Endothelial cell of umbilical vein (primary cell): ENCODE measurements at regions not wholly inside any gene's neighbourhood (a gene's known extent, or its start where the extent isn't known, plus 50 kb on each side); places are given as distances from the start of the nearest gene placed in this dataset.

Experiments used
- MYC ChIP-seq: IDR thresholded peaks from one replicate; pipeline ENCODE4 v1.6.1; 2011; ENCODE audit warnings: mild to moderate bottlenecking, low read depth, low read length
- POLR2A ChIP-seq: IDR thresholded peaks from 2 replicates; pipeline ENCODE4 v1.6.1; 2012; ENCODE audit warnings: low read depth, mild to moderate bottlenecking, control low read depth, low read length
- POLR2AphosphoS5 ChIP-seq: IDR thresholded peaks from 2 replicates; pipeline ENCODE4 v1.6.1; 2012; ENCODE audit warnings: low read depth, mild to moderate bottlenecking, control low read depth, low read length, moderate library complexity; ENCODE audit not compliant: insufficient read depth
- TF ChIP-seq, protein P1 (sequence below), 2 donors: IDR thresholded peaks; 1 replicate in 1 of 2; 2 replicates in 1 of 2; pipeline ENCODE4 v1.5.1; 2011; ENCODE audit warnings: low read length in 2 of 2, mild to moderate bottlenecking in 2 of 2, moderate library complexity in 2 of 2, control low read depth in 1 of 2, inconsistent platforms in 1 of 2, low read depth in 1 of 2; ENCODE audit not compliant: insufficient read depth in 1 of 2; ENCODE audit errors: extremely low read depth in 1 of 2

GRCh38 chr1:5364591-5364990, 627.6 kb downstream of the NPHP4 start:
- TF ChIP-seq MYC (no peak), POLR2A (no peak), POLR2AphosphoS5 (no peak)
- TF ChIP-seq, protein P1, sequence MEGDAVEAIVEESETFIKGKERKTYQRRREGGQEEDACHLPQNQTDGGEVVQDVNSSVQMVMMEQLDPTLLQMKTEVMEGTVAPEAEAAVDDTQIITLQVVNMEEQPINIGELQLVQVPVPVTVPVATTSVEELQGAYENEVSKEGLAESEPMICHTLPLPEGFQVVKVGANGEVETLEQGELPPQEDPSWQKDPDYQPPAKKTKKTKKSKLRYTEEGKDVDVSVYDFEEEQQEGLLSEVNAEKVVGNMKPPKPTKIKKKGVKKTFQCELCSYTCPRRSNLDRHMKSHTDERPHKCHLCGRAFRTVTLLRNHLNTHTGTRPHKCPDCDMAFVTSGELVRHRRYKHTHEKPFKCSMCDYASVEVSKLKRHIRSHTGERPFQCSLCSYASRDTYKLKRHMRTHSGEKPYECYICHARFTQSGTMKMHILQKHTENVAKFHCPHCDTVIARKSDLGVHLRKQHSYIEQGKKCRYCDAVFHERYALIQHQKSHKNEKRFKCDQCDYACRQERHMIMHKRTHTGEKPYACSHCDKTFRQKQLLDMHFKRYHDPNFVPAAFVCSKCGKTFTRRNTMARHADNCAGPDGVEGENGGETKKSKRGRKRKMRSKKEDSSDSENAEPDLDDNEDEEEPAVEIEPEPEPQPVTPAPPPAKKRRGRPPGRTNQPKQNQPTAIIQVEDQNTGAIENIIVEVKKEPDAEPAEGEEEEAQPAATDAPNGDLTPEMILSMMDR (IDR thresholded peaks at IDR 0.05; ENCODE audit: extremely low read depth in 1 of 2, insufficient read depth in 1 of 2, low read depth in 1 of 2, low read length in 2 of 2), result no peak
